Esophagus squamous epithelium (tissue), 5 donors: ENCODE measurements at regions not wholly inside any gene's neighbourhood (a gene's known extent, or its start where the extent isn't known, plus 50 kb on each side); places are given as distances from the start of the nearest gene placed in this dataset.

Experiments used
- DNase-seq: peaks from one replicate; lab custom pipeline; 2025; lab: John Stamatoyannopoulos, UW
- H3K27ac ChIP-seq, 4 donors: fragments of 200-600 bp; sonication (generic); one replicate each; pipeline ENCODE4 v1.5.1; 2016 to 2019; ENCODE audit warnings: mild to moderate bottlenecking in 1 of 4
- H3K27me3 ChIP-seq, 4 donors: fragments of 200-600 bp; sonication (generic); 1 replicate in 3 of 4; 2 replicates in 1 of 4; pipeline versions ENCODE4 v1.5.1 to v1.6.0; 2017 to 2021; ENCODE audit warnings: antibody characterized with exemption in 1 of 4
- H3K36me3 ChIP-seq, 3 donors: fragments of 200-600 bp; sonication (generic); one replicate each; pipeline ENCODE4 v1.5.1; 2016 to 2019
- H3K4me1 ChIP-seq, 3 donors: fragments of 200-600 bp; sonication (generic); one replicate each; pipeline ENCODE4 v1.5.1; 2017 to 2019
- H3K4me3 ChIP-seq, 4 donors: fragments of 200-600 bp; sonication (generic); 1 replicate in 3 of 4; 2 replicates in 1 of 4; pipeline ENCODE4 v1.5.1; 2016 to 2019; ENCODE audit warnings: mild to moderate bottlenecking in 2 of 4, moderate library complexity in 1 of 4
- H3K9me3 ChIP-seq, 3 donors: fragments of 200-600 bp; sonication (generic); one replicate each; pipeline ENCODE4 v1.5.1; 2016 to 2019
- POLR2A ChIP-seq, 4 donors: fragments of 450-650 bp; IDR thresholded peaks; one replicate each; pipeline ENCODE4 v1.6.1; 2017; ENCODE audit warnings: antibody characterized with exemption in 4 of 4, mild to moderate bottlenecking in 4 of 4, moderate library complexity in 3 of 4
- WGBS, 2 donors: methylation state at CpG; one replicate each; pipeline ENCODE4 v1.1.5; 2018; 5-methylcytosine and 5-hydroxymethylcytosine counted together
- intact Hi-C: fragments of 100-400 bp; cut with DNase I; formaldehyde crosslinking; loops from one replicate; pipeline ENCODE4 v1.15.0; 2022
- TF ChIP-seq, protein P1 (sequence below), 6 experiments: fragments of 450-650 bp in 4 of 6; fragments of 200-600 bp in 2 of 6; sonication (generic) in 2 of 6; IDR thresholded peaks; one replicate each; pipeline ENCODE4 v1.5.1; 2016 to 2019; ENCODE audit warnings: antibody characterized with exemption in 6 of 6, mild to moderate bottlenecking in 4 of 6, moderate library complexity in 4 of 6
- donor health status: DM: yes; HTN: yes; CAD: no.

- Histone ChIP-seq H3K27me3 (peaks cover 0 to 5% (median 0%) of the 10 kb centered on the region in 4 donors), H3K36me3 (no peaks in the 10 kb centered on the region), H3K9me3 (no peaks in the 10 kb centered on the region), H3K4me3 (no peak overlapping the region), H3K27ac (no peak overlapping the region), H3K4me1 (no peaks in the 10 kb centered on the region)
- intact Hi-C loops = no loop called here
- DNase-seq = no peak
- whole genome bisulfite sequencing, 2 donors = 70 to 88% methylated on average over 11 of the region's 11 CpGs
- TF ChIP-seq, protein P1, sequence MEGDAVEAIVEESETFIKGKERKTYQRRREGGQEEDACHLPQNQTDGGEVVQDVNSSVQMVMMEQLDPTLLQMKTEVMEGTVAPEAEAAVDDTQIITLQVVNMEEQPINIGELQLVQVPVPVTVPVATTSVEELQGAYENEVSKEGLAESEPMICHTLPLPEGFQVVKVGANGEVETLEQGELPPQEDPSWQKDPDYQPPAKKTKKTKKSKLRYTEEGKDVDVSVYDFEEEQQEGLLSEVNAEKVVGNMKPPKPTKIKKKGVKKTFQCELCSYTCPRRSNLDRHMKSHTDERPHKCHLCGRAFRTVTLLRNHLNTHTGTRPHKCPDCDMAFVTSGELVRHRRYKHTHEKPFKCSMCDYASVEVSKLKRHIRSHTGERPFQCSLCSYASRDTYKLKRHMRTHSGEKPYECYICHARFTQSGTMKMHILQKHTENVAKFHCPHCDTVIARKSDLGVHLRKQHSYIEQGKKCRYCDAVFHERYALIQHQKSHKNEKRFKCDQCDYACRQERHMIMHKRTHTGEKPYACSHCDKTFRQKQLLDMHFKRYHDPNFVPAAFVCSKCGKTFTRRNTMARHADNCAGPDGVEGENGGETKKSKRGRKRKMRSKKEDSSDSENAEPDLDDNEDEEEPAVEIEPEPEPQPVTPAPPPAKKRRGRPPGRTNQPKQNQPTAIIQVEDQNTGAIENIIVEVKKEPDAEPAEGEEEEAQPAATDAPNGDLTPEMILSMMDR (IDR thresholded peaks at IDR 0.05) = no peak
- TF ChIP-seq POLR2A (IDR thresholded peaks at IDR 0.05) = no peak
Measured at GRCh38 chr9:89738137-89738932, 133.5 kb downstream of the GADD45G start.

DNA sequence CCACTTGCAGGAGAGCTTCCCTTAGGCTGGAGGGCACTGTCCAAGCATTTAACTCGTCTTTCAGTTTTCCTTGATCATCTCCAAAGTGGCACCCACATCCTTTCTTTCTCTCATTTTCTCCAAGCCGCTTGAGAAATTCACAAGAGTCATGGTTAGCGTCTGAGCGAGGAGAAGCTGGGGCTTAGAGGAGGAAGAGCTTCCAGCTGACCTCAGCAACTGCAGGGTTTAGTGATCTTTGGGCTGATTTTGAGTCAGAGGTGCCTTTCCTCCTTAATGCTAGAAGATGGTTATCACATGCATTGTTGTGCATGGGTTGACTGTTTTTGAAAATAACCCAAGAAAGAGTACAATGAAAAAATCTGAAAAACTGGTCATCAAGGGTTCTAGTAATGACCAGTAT, 134.7 kb downstream of the GADD45G start:
- intact Hi-C loops = no loop called here
- Histone ChIP-seq H3K4me1 (no peaks in the 10 kb centered on the region), H3K36me3 (no peaks in the 10 kb centered on the region), H3K27me3 (peaks cover 0 to 5% (median 0%) of the 10 kb centered on the region in 4 donors), H3K27ac (no peak overlapping the region), H3K9me3 (peaks cover 0 to under 1% (median 0%) of the 10 kb centered on the region in 3 donors), H3K4me3 (no peak overlapping the region)
- TF ChIP-seq POLR2A (IDR thresholded peaks at IDR 0.05) = no peak
- TF ChIP-seq, protein P1 (IDR thresholded peaks at IDR 0.05) = no peak
- DNase-seq = no peak
- 70 to 73% methylated on average over 4 of the region's 4 CpGs for WGBS, 2 donors

DNA sequence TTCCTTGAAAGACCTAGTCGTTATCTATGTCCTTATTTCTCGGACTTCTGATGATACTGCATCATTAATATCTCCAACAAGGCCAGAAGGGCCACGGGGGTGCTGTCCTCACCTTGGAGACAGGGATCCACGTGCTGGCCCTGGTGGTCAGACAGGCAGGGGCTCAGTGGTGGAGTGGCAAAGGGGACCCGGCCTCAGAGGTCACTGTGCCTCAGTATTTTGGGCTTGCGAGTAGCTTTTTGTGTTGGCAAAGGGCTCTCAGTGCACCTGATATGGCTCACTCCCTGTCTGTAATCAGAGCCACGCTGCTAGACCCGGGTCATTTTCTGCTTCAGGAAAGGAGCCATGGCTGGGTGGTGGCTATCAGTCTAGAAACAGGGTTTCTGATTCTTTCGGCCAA, 135.1 kb downstream of the GADD45G start:
- H3K36me3 ChIP-seq = no peaks in the 10 kb centered on the region
- H3K27ac ChIP-seq = no peak overlapping the region
- no peak for DNase-seq
- peaks cover 0 to 5% (median 0%) of the 10 kb centered on the region in 4 donors for H3K27me3 ChIP-seq
- intact Hi-C loops = no loop called here
- H3K4me3 ChIP-seq = no peak overlapping the region
- WGBS, 2 donors = 89% methylated on average over 7 to 9 of the region's 9 CpGs
- no peaks in the 10 kb centered on the region for H3K4me1 ChIP-seq
- TF ChIP-seq, protein P1 (IDR thresholded peaks at IDR 0.05) = no peak
- no peak for TF ChIP-seq POLR2A (IDR thresholded peaks at IDR 0.05)
- H3K9me3 ChIP-seq = peaks cover 0 to 5% (median 0%) of the 10 kb centered on the region in 3 donors

DNA sequence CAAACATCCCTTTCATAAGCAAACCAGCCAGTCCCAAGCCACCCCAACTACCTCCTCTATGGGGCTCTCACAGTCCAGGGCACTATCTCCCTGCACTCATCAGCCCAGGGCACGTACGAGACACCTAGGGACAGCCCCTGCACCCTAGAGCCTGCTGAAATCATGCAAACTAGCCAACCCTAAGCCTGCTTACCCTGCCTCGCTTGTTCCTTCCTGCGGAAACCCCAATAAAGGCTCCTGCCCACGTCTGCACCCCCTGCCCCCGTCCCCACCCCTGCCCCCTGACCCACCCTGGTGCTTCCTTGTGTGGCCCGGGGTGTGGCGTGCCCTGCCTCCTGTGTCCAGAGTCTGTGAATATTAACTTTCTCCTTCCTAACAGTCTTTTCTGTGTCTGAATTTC, 135.9 kb downstream of the GADD45G start:
- peaks cover 0 to 12% (median 0%) of the 10 kb centered on the region in 3 donors for H3K9me3 ChIP-seq
- DNase-seq = no peak
- H3K4me3 ChIP-seq = no peak overlapping the region
- intact Hi-C loops = no loop called here
- H3K27ac ChIP-seq = no peak overlapping the region
- 54 to 69% methylated on average over 5 of the region's 8 CpGs for WGBS, 2 donors
- no peaks in the 10 kb centered on the region for H3K36me3 ChIP-seq
- H3K4me1 ChIP-seq = no peaks in the 10 kb centered on the region
- TF ChIP-seq, protein P1 (IDR thresholded peaks at IDR 0.05) = no peak
- TF ChIP-seq POLR2A (IDR thresholded peaks at IDR 0.05) = no peak
- H3K27me3 ChIP-seq = peaks cover 0 to 5% (median 0%) of the 10 kb centered on the region in 4 donors

- TF ChIP-seq POLR2A (IDR thresholded peaks at IDR 0.05) = no peak
- TF ChIP-seq, protein P1 (IDR thresholded peaks at IDR 0.05) = no peak
- DNase-seq = no peak
- intact Hi-C loops = no loop called here
- Histone ChIP-seq H3K9me3 (peaks cover 0 to 14% (median 0%) of the 10 kb centered on the region in 3 donors), H3K36me3 (no peaks in the 10 kb centered on the region), H3K4me3 (no peak overlapping the region), H3K4me1 (no peaks in the 10 kb centered on the region), H3K27me3 (peaks cover 0 to 5% (median 0%) of the 10 kb centered on the region in 4 donors), H3K27ac (no peak overlapping the region)
- 67 to 71% methylated on average over 6 of the region's 6 CpGs for WGBS, 2 donors
Measured at GRCh38 chr9:89742660-89743059, 137.8 kb downstream of the GADD45G start.
